ENCODE measurements at regions not wholly inside any gene's neighbourhood (a gene's known extent, or its start where the extent isn't known, plus 50 kb on each side); places are given as distances from the start of the nearest gene placed in this dataset.

- Histone ChIP-seq H4K20me1 (no peaks in the 10 kb centered on the region), H3K4me1 (peaks cover 0 to 16% (median 0%) of the 10 kb centered on the region in 10 experiments; a peak in 5 of 20 replicates), H3K27ac (no peak overlapping the region), H3K27me3 (no peaks in the 10 kb centered on the region), H3K9me3 (replicated peaks in 1 of 11) (no peaks in the 10 kb centered on the region), H3K4me2 (peak overlapping the region in 2 of 11 experiments; percentile 3 to 14; a peak in 2 of 22 replicates), H3K4me3 (no peak overlapping the region), H3K9ac (no peak overlapping the region), H3K36me3 (no peaks in the 10 kb centered on the region)
- no peak for TF ChIP-seq Cebpa-rat (IDR thresholded peaks at IDR 0.05)
These were observed 1935.0 kb downstream of the EFNA5 start for GRCh38 chr5:105735704-105736103.

- no peak for TF ChIP-seq Cebpa-rat (IDR thresholded peaks at IDR 0.05)
- Histone ChIP-seq H4K20me1 (no peaks in the 10 kb centered on the region), H3K9ac (no peak overlapping the region), H3K4me2 (no peak overlapping the region), H3K27ac (no peak overlapping the region), H3K36me3 (no peaks in the 10 kb centered on the region), H3K4me1 (peaks cover 0 to 9% (median 0%) of the 10 kb centered on the region in 10 experiments; a peak in 5 of 20 replicates), H3K9me3 (replicated peaks in 1 of 11) (no peaks in the 10 kb centered on the region), H3K4me3 (no peak overlapping the region), H3K27me3 (no peaks in the 10 kb centered on the region)
These were observed 1939.8 kb downstream of the EFNA5 start for GRCh38 chr5:105730982-105731381.

- TF ChIP-seq Cebpa-rat (IDR thresholded peaks at IDR 0.05), result no peak
- H3K27me3 ChIP-seq, result no peaks in the 10 kb centered on the region
- H3K4me3 ChIP-seq, result no peak overlapping the region
- 0 out of 22 replicates have a peak, but pooled peaks cover 0 to 4% (median 0%) of the 10 kb centered on the region in 11 experiments for H3K9me3 ChIP-seq (replicated peaks in 1 of 11)
- H3K27ac ChIP-seq, result no peak overlapping the region
- no peaks in the 10 kb centered on the region for H4K20me1 ChIP-seq
- no peaks in the 10 kb centered on the region for H3K36me3 ChIP-seq
- H3K9ac ChIP-seq, result no peak overlapping the region
- no peaks in the 10 kb centered on the region for H3K4me1 ChIP-seq
- no peak overlapping the region for H3K4me2 ChIP-seq
These were observed 1944.6 kb downstream of the EFNA5 start for GRCh38 chr5:105726093-105726492.

GRCh38 chr5:105708442-105708841, 1962.3 kb downstream of the EFNA5 start:
- no peak for TF ChIP-seq Cebpa-rat (IDR thresholded peaks at IDR 0.05)
- no peaks in the 10 kb centered on the region for H3K36me3 ChIP-seq
- H3K9ac ChIP-seq, result no peak overlapping the region
- peaks cover 0 to 7% (median under 1%) of the 10 kb centered on the region in 11 experiments; a peak in 5 of 22 replicates for H3K9me3 ChIP-seq (replicated peaks in 1 of 11)
- no peaks in the 10 kb centered on the region for H3K4me1 ChIP-seq
- no peak overlapping the region for H3K4me2 ChIP-seq
- no peaks in the 10 kb centered on the region for H4K20me1 ChIP-seq
- H3K4me3 ChIP-seq, result no peak overlapping the region
- no peaks in the 10 kb centered on the region for H3K27me3 ChIP-seq
- H3K27ac ChIP-seq, result no peak overlapping the region

- H3K27me3 ChIP-seq, result no peaks in the 10 kb centered on the region
- H3K4me2 ChIP-seq, result no peak overlapping the region
- no peaks in the 10 kb centered on the region for H4K20me1 ChIP-seq
- H3K36me3 ChIP-seq, result no peaks in the 10 kb centered on the region
- no peak overlapping the region for H3K4me3 ChIP-seq
- H3K27ac ChIP-seq, result no peak overlapping the region
- H3K9ac ChIP-seq, result no peak overlapping the region
- peaks cover 25 to 37% (median 31%) of the 10 kb centered on the region in 11 experiments for H3K9me3 ChIP-seq (replicated peaks in 1 of 11)
- no peak for TF ChIP-seq Cebpa-rat (IDR thresholded peaks at IDR 0.05)
- H3K4me1 ChIP-seq, result peaks cover 0 to 4% (median 0%) of the 10 kb centered on the region in 10 experiments; a peak in 1 of 20 replicates
These were observed 1968.4 kb downstream of the EFNA5 start for GRCh38 chr5:105702323-105702722.

- H3K9me3 ChIP-seq (replicated peaks in 1 of 11), result peaks cover 4 to 24% (median 19%) of the 10 kb centered on the region in 11 experiments
- peaks cover 0 to 4% (median 0%) of the 10 kb centered on the region in 10 experiments; a peak in 1 of 20 replicates for H3K4me1 ChIP-seq
- no peak overlapping the region for H3K4me3 ChIP-seq
- no peak overlapping the region for H3K4me2 ChIP-seq
- no peaks in the 10 kb centered on the region for H4K20me1 ChIP-seq
- H3K27me3 ChIP-seq, result no peaks in the 10 kb centered on the region
- H3K9ac ChIP-seq, result no peak overlapping the region
- TF ChIP-seq Cebpa-rat (IDR thresholded peaks at IDR 0.05), result no peak
- H3K36me3 ChIP-seq, result no peaks in the 10 kb centered on the region
- no peak overlapping the region for H3K27ac ChIP-seq
These were observed 1974.3 kb downstream of the EFNA5 start for GRCh38 chr5:105696440-105696839.

GRCh38 chr5:105695941-105696340, 1974.8 kb downstream of the EFNA5 start:
- TF ChIP-seq Cebpa-rat (IDR thresholded peaks at IDR 0.05), result no peak
- Histone ChIP-seq H4K20me1 (no peaks in the 10 kb centered on the region), H3K27me3 (no peaks in the 10 kb centered on the region), H3K27ac (no peak overlapping the region), H3K4me1 (peaks cover 0 to 4% (median 0%) of the 10 kb centered on the region in 10 experiments; a peak in 1 of 20 replicates), H3K36me3 (no peaks in the 10 kb centered on the region), H3K9me3 (replicated peaks in 1 of 11) (peaks cover 0 to 19% (median 15%) of the 10 kb centered on the region in 11 experiments; a peak in 18 of 22 replicates), H3K4me3 (no peak overlapping the region), H3K9ac (no peak overlapping the region), H3K4me2 (no peak overlapping the region)

- Histone ChIP-seq H3K9me3 (replicated peaks in 1 of 11) (no peaks in the 10 kb centered on the region), H3K27ac (no peak overlapping the region), H4K20me1 (no peaks in the 10 kb centered on the region)
These were observed 1981.1 kb downstream of the EFNA5 start for GRCh38 chr5:105689596-105689995.

GRCh38 chr5:105688227-105688792, 1982.4 kb downstream of the EFNA5 start:
- no peaks in the 10 kb centered on the region for H3K36me3 ChIP-seq
- no peak overlapping the region for H3K4me3 ChIP-seq
- H3K4me2 ChIP-seq, result no peak overlapping the region
- no peak overlapping the region for H3K9ac ChIP-seq
- H3K9me3 ChIP-seq (replicated peaks in 1 of 11), result no peaks in the 10 kb centered on the region
- no peaks in the 10 kb centered on the region for H3K4me1 ChIP-seq
- H3K27me3 ChIP-seq, result no peaks in the 10 kb centered on the region
- TF ChIP-seq Cebpa-rat (IDR thresholded peaks at IDR 0.05), result no peak
- no peaks in the 10 kb centered on the region for H4K20me1 ChIP-seq
- H3K27ac ChIP-seq, result no peak overlapping the region

More at GRCh38 chr5:105689596-105689995, 1981.1 kb downstream of the EFNA5 start:
- H3K36me3 ChIP-seq, result no peaks in the 10 kb centered on the region
- H3K4me1 ChIP-seq, result no peaks in the 10 kb centered on the region
- no peaks in the 10 kb centered on the region for H3K27me3 ChIP-seq
- no peak overlapping the region for H3K4me2 ChIP-seq
- no peak for TF ChIP-seq Cebpa-rat (IDR thresholded peaks at IDR 0.05)
- no peak overlapping the region for H3K4me3 ChIP-seq
- no peak overlapping the region for H3K9ac ChIP-seq

- H3K4me1 ChIP-seq, result no peaks in the 10 kb centered on the region
- H4K20me1 ChIP-seq, result no peaks in the 10 kb centered on the region
- no peaks in the 10 kb centered on the region for H3K27me3 ChIP-seq
- H3K9me3 ChIP-seq (replicated peaks in 1 of 11), result no peaks in the 10 kb centered on the region
- no peak overlapping the region for H3K4me3 ChIP-seq
- H3K27ac ChIP-seq, result no peak overlapping the region
- no peak overlapping the region for H3K9ac ChIP-seq
- no peaks in the 10 kb centered on the region for H3K36me3 ChIP-seq
- no peak overlapping the region for H3K4me2 ChIP-seq
- no peak for TF ChIP-seq Cebpa-rat (IDR thresholded peaks at IDR 0.05)
These were observed 1983.2 kb downstream of the EFNA5 start for GRCh38 chr5:105687493-105687892.
